Stomach (tissue), 8 donors: ENCODE measurements at regions not wholly inside any gene's neighbourhood (a gene's known extent, or its start where the extent isn't known, plus 50 kb on each side); places are given as distances from the start of the nearest gene placed in this dataset.

ENCODE experiments used
- DNase-seq, 2 donors: peaks; one replicate each; pipeline versions ENCODE4 v3.0.0 to v3.0.0-alpha.2; 2013 to 2019
- H3K27ac ChIP-seq, 5 donors: fragments of 200-600 bp in 4 of 5; sonication (generic) in 4 of 5; one replicate each; pipeline ENCODE4 v1.5.1; 2013 to 2019; ENCODE audit warnings: mild to moderate bottlenecking in 1 of 5, moderate library complexity in 1 of 5
- H3K27me3 ChIP-seq, 3 donors: fragments of 200-600 bp; sonication (generic); one replicate each; pipeline ENCODE4 v1.5.1; 2017 to 2019; ENCODE audit warnings: mixed run types in 1 of 3
- H3K36me3 ChIP-seq, 4 donors: fragments of 200-600 bp; sonication (generic); 1 replicate in 3 of 4; 2 replicates in 1 of 4; pipeline ENCODE4 v1.5.1; 2016 to 2019
- H3K4me1 ChIP-seq, 4 donors: fragments of 200-600 bp; sonication (generic); one replicate each; pipeline ENCODE4 v1.5.1; 2016 to 2019
- H3K4me3 ChIP-seq, 4 donors: fragments of 200-600 bp; sonication (generic) in 3 of 4; one replicate each; pipeline ENCODE4 v1.5.1; 2016 to 2019; ENCODE audit warnings: mild to moderate bottlenecking in 1 of 4
- H3K9me3 ChIP-seq, 4 donors: fragments of 200-600 bp; sonication (generic); one replicate each; pipeline ENCODE4 v1.5.1; 2016 to 2019
- CTCF ChIP-seq, 7 experiments: fragments of 450-650 bp in 4 of 7; fragments of 200-600 bp in 3 of 7; sonication (generic) in 3 of 7; IDR thresholded peaks; one replicate each; pipeline ENCODE4 v1.5.1; 2016 to 2019; ENCODE audit warnings: antibody characterized with exemption in 7 of 7, control low read depth in 2 of 7, mild to moderate bottlenecking in 1 of 7
- EP300 ChIP-seq: sonication (generic); formaldehyde crosslinking; IDR thresholded peaks from one replicate; pipeline ENCODE4 v1.6.1; 2017; ENCODE audit warnings: antibody characterized with exemption
- POLR2A ChIP-seq, 4 donors: fragments of 450-650 bp; IDR thresholded peaks; one replicate each; pipeline ENCODE4 v1.6.1; 2016; ENCODE audit warnings: antibody characterized with exemption in 4 of 4, control low read depth in 2 of 4, mild to moderate bottlenecking in 1 of 4, moderate library complexity in 1 of 4
- POLR2AphosphoS5 ChIP-seq, 3 donors: sonication (generic); formaldehyde crosslinking; IDR thresholded peaks; one replicate each; pipeline ENCODE4 v1.6.1; 2016; ENCODE audit warnings: antibody characterized with exemption in 3 of 3
- WGBS, 5 donors: extraction: QIAGEN DNeasy Blood & Tissue Kit in 3 of 5; methylation state at CpG; one replicate each; pipeline versions ENCODE4 v1.1.5 to v1.1.7; 2013 to 2018; 5-methylcytosine and 5-hydroxymethylcytosine counted together
- intact Hi-C: fragments of 100-400 bp; cut with DNase I; formaldehyde crosslinking; loops from one replicate; pipeline ENCODE4 v1.15.1; 2023; ENCODE audit warnings: low total_unique reads
- donor health status: healthy with polysubstance abuse.
- donor health status: Bipolar disorder and iron deficiency.
- donor health status: healthy.

- Histone ChIP-seq H3K9me3 (no peaks in the 10 kb centered on the region), H3K27ac (no peak overlapping the region), H3K4me1 (no peaks in the 10 kb centered on the region), H3K36me3 (no peaks in the 10 kb centered on the region), H3K27me3 (no peaks in the 10 kb centered on the region), H3K4me3 (no peak overlapping the region)
- no peak for DNase-seq
- TF ChIP-seq POLR2AphosphoS5 (IDR thresholded peaks at IDR 0.05), result no peak
- no peak for TF ChIP-seq CTCF (IDR thresholded peaks at IDR 0.05)
- TF ChIP-seq POLR2A (IDR thresholded peaks at IDR 0.05), result no peak
- TF ChIP-seq EP300, result no peak
- 85 to 90% (median 89%) methylated on average over 3 of the region's 3 CpGs for WGBS, 5 donors
- intact Hi-C loops, result no loop called here
Observed at GRCh38 chr5:29148073-29148472, 2045.4 kb upstream of the CDH6 start.

- TF ChIP-seq POLR2A (IDR thresholded peaks at IDR 0.05) (no peak), POLR2AphosphoS5 (IDR thresholded peaks at IDR 0.05) (no peak), EP300 (no peak), CTCF (IDR thresholded peaks at IDR 0.05) (no peak)
- DNase-seq, result no peak
- intact Hi-C loops, result no loop called here
- Histone ChIP-seq H3K9me3 (no peaks in the 10 kb centered on the region), H3K27ac (no peak overlapping the region), H3K36me3 (no peaks in the 10 kb centered on the region), H3K27me3 (no peaks in the 10 kb centered on the region), H3K4me3 (no peak overlapping the region), H3K4me1 (no peaks in the 10 kb centered on the region)
- WGBS, 5 donors, result 58 to 74% (median 69%) methylated on average over 1 of the region's 1 CpG
Observed at GRCh38 chr5:29143266-29143665, 2050.2 kb upstream of the CDH6 start.

GRCh38 chr5:29134418-29134817 lies 2059.1 kb upstream of the CDH6 start:
- Histone ChIP-seq H3K36me3 (no peaks in the 10 kb centered on the region), H3K27ac (no peak overlapping the region), H3K4me1 (no peaks in the 10 kb centered on the region), H3K9me3 (peaks cover 0 to 6% (median 0%) of the 10 kb centered on the region in 4 donors), H3K4me3 (no peak overlapping the region), H3K27me3 (no peaks in the 10 kb centered on the region)
- no peak for DNase-seq
- WGBS, 5 donors, result 60 to 69% (median 62%) methylated on average over 2 of the region's 2 CpGs
- intact Hi-C loops, result no loop called here
- TF ChIP-seq EP300 (no peak), POLR2AphosphoS5 (IDR thresholded peaks at IDR 0.05) (no peak), CTCF (IDR thresholded peaks at IDR 0.05) (no peak), POLR2A (IDR thresholded peaks at IDR 0.05) (no peak)

GRCh38 chr5:29131285-29131684 lies 2062.2 kb upstream of the CDH6 start:
- intact Hi-C loops, result no loop called here
- no peaks in the 10 kb centered on the region for H3K4me1 ChIP-seq
- H3K36me3 ChIP-seq, result no peaks in the 10 kb centered on the region
- TF ChIP-seq CTCF (IDR thresholded peaks at IDR 0.05) (no peak), POLR2A (IDR thresholded peaks at IDR 0.05) (no peak), EP300 (no peak), POLR2AphosphoS5 (IDR thresholded peaks at IDR 0.05) (no peak)
- H3K27ac ChIP-seq, result no peak overlapping the region
- H3K9me3 ChIP-seq, result peaks cover 0 to 12% (median 0%) of the 10 kb centered on the region in 4 donors
- no peak for DNase-seq
- no peaks in the 10 kb centered on the region for H3K27me3 ChIP-seq
- 38 to 51% (median 42%) methylated on average over 2 of the region's 2 CpGs for WGBS, 5 donors
- no peak overlapping the region for H3K4me3 ChIP-seq
